ENCODE measurements at regions not wholly inside any gene's neighbourhood (a gene's known extent, or its start where the extent isn't known, plus 50 kb on each side); places are given as distances from the start of the nearest gene placed in this dataset.

- TF ChIP-seq CTCF (IDR thresholded peaks at IDR 0.05 in 2 of 3, conservative IDR thresholded peaks at IDR 0.05 in 1 of 3; ENCODE audit: borderline replicate concordance in 1 of 3, insufficient read depth in 1 of 3, low read depth in 2 of 3, low read length in 2 of 3) (no peak), ZFX (IDR thresholded peaks at IDR 0.05) (no peak), ATF3 (IDR thresholded peaks at IDR 0.05) (no peak), EZH2 (IDR thresholded peaks at IDR 0.05) (no peak), POLR2A (IDR thresholded peaks at IDR 0.05; ENCODE audit: borderline replicate concordance, extremely low read depth, insufficient read depth, insufficient read length) (no peak)
- TF ChIP-seq, protein P1, sequence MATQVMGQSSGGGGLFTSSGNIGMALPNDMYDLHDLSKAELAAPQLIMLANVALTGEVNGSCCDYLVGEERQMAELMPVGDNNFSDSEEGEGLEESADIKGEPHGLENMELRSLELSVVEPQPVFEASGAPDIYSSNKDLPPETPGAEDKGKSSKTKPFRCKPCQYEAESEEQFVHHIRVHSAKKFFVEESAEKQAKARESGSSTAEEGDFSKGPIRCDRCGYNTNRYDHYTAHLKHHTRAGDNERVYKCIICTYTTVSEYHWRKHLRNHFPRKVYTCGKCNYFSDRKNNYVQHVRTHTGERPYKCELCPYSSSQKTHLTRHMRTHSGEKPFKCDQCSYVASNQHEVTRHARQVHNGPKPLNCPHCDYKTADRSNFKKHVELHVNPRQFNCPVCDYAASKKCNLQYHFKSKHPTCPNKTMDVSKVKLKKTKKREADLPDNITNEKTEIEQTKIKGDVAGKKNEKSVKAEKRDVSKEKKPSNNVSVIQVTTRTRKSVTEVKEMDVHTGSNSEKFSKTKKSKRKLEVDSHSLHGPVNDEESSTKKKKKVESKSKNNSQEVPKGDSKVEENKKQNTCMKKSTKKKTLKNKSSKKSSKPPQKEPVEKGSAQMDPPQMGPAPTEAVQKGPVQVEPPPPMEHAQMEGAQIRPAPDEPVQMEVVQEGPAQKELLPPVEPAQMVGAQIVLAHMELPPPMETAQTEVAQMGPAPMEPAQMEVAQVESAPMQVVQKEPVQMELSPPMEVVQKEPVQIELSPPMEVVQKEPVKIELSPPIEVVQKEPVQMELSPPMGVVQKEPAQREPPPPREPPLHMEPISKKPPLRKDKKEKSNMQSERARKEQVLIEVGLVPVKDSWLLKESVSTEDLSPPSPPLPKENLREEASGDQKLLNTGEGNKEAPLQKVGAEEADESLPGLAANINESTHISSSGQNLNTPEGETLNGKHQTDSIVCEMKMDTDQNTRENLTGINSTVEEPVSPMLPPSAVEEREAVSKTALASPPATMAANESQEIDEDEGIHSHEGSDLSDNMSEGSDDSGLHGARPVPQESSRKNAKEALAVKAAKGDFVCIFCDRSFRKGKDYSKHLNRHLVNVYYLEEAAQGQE (IDR thresholded peaks at IDR 0.05; ENCODE audit: low read depth): no peak
Observed at GRCh38 chr20:62574230-62574993, 67.9 kb upstream of the SLCO4A1 start.
